ENCODE measurements at regions not wholly inside any gene's neighbourhood (a gene's known extent, or its start where the extent isn't known, plus 50 kb on each side); places are given as distances from the start of the nearest gene placed in this dataset.

- Histone ChIP-seq H3K4ac (replicated peaks; ENCODE audit: insufficient read length, low read depth, low read length) (no peak overlapping the region), H2BK12ac (ENCODE audit: low read depth, low read length) (no peak overlapping the region), H2BK120ac (replicated peaks; ENCODE audit: low read depth, low read length) (no peak overlapping the region), H3K56ac (replicated peaks; ENCODE audit: insufficient read length, low read depth, low read length) (no peak overlapping the region), H2BK20ac (ENCODE audit: low read length) (no peak overlapping the region), H4K8ac (ENCODE audit: extremely low read depth, insufficient read depth, low read length) (no peak overlapping the region), H3K36me3 (ENCODE audit: control insufficient read depth in 2 of 4, insufficient read depth in 4 of 4, low read length in 3 of 4) (no peaks in the 10 kb centered on the region; a peak in 1 of 8 replicates), H4K91ac (replicated peaks; ENCODE audit: insufficient read length, low read length) (no peak overlapping the region), H4K5ac (ENCODE audit: insufficient read length, low read depth, low read length) (no peak overlapping the region), H3K4me1 (replicated peaks in 1 of 4; ENCODE audit: control insufficient read depth in 3 of 4, insufficient read depth in 4 of 4, low read length in 3 of 4) (no peaks in the 10 kb centered on the region; a peak in 1 of 7 replicates), H4K20me1 (replicated peaks in 1 of 2; ENCODE audit: control insufficient read depth in 1 of 2, insufficient read depth in 2 of 2, low read length in 2 of 2) (no peaks in the 10 kb centered on the region), H3K27ac (ENCODE audit: low read depth, low read length) (no peak overlapping the region), H2BK15ac (ENCODE audit: low read length) (no peak overlapping the region), H3K79me1 (ENCODE audit: low read depth, low read length) (no peaks in the 10 kb centered on the region), H3K27me3 (replicated peaks in 1 of 4; ENCODE audit: control insufficient read depth in 3 of 4, extremely low read depth in 1 of 4, insufficient read depth in 3 of 4, low read length in 3 of 4) (no peaks in the 10 kb centered on the region), H3K14ac (ENCODE audit: insufficient read length) (no peak overlapping the region), H3K9me3 (ENCODE audit: insufficient read depth in 2 of 2, low read depth in 1 of 2, low read length in 1 of 2) (peaks cover 7 to 23% of the 10 kb centered on the region in 2 experiments), H3K18ac (ENCODE audit: extremely low read depth, low read length) (no peak overlapping the region), H3K4me3 (ENCODE audit: extremely low read depth in 1 of 4, insufficient read depth in 2 of 4, low read depth in 3 of 4, low read length in 4 of 4) (no peak overlapping the region), H3K23me2 (ENCODE audit: low read depth, low read length) (no peaks in the 10 kb centered on the region), H3K79me2 (ENCODE audit: control insufficient read depth in 1 of 2, insufficient read depth in 2 of 2, low read length in 2 of 2) (no peaks in the 10 kb centered on the region), H3K4me2 (ENCODE audit: insufficient read depth in 1 of 2, low read depth in 2 of 2, low read length in 2 of 2) (no peak overlapping the region), H2BK5ac (ENCODE audit: low read depth, low read length) (no peak overlapping the region), H3K23ac (ENCODE audit: insufficient read length) (no peak overlapping the region), H3K9ac (replicated peaks in 1 of 4; ENCODE audit: extremely low read depth in 1 of 4, low read depth in 3 of 4, low read length in 3 of 4) (no peak overlapping the region), H2AFZ (ENCODE audit: low read length) (no peak overlapping the region), H2AK5ac (ENCODE audit: low read depth, low read length) (no peak overlapping the region)
- FAIRE-seq (no peak), DNase-seq (ENCODE audit: low read depth in 1 of 2, low spot score in 2 of 2) (no peak)
- ChIA-PET POLR2A (ENCODE audit: partially characterized antibody) (no interaction called here), CTCF (ENCODE audit: partially characterized antibody) (interaction anchor here (0.7 kb wide), 1 partner anchor 307 kb away, joined by 5 read pairs; no protein-coding TSS in a partner anchor)
- TF ChIP-seq TBP (IDR thresholded peaks at IDR 0.05; ENCODE audit: low read depth, low read length): no peak
- peak in 1 of 2 experiments; percentile 80; a peak in 1 of 3 replicates for TF ChIP-seq EP300 (IDR thresholded peaks at IDR 0.05; ENCODE audit: borderline replicate concordance in 1 of 2, low read depth in 2 of 2, low read length in 2 of 2)
- no peak for TF ChIP-seq RBBP5 (IDR thresholded peaks at IDR 0.05; ENCODE audit: borderline replicate concordance, low read depth, low read length)
- 93% methylated on average over 6 of the region's 6 CpGs; no CpG with 5 or more reads in 1 of the 2 experiments for WGBS, 2 experiments (ENCODE audit: extremely low coverage in 1 of 2, insufficient coverage in 1 of 2, insufficient read length in 1 of 2, insufficient replicate concordance in 2 of 2, low coverage in 1 of 2, low lambda C conversion rate in 2 of 2, missing lambda C conversion rate in 1 of 2)
These were observed 448.1 kb downstream of the PTH2R start for GRCh38 chr2:208854717-208855116.
